ENCODE measurements at regions not wholly inside any gene's neighbourhood (a gene's known extent, or its start where the extent isn't known, plus 50 kb on each side); places are given as distances from the start of the nearest gene placed in this dataset.

- no peak for ATAC-seq
- intact Hi-C loops (cut with DNase I) = no loop called here
- DNase-seq = no peak
- TF ChIP-seq, protein P1, sequence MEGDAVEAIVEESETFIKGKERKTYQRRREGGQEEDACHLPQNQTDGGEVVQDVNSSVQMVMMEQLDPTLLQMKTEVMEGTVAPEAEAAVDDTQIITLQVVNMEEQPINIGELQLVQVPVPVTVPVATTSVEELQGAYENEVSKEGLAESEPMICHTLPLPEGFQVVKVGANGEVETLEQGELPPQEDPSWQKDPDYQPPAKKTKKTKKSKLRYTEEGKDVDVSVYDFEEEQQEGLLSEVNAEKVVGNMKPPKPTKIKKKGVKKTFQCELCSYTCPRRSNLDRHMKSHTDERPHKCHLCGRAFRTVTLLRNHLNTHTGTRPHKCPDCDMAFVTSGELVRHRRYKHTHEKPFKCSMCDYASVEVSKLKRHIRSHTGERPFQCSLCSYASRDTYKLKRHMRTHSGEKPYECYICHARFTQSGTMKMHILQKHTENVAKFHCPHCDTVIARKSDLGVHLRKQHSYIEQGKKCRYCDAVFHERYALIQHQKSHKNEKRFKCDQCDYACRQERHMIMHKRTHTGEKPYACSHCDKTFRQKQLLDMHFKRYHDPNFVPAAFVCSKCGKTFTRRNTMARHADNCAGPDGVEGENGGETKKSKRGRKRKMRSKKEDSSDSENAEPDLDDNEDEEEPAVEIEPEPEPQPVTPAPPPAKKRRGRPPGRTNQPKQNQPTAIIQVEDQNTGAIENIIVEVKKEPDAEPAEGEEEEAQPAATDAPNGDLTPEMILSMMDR (IDR thresholded peaks at IDR 0.05) = no peak
- Histone ChIP-seq H3K27me3 (no peaks in the 10 kb centered on the region), H3K27ac (no peak overlapping the region), H3K4me1 (no peaks in the 10 kb centered on the region), H3K9me3 (no peaks in the 10 kb centered on the region), H3K4me3 (no peak overlapping the region), H3K36me3 (no peaks in the 10 kb centered on the region)
Measured at GRCh38 chr7:92961961-92962360, 125.6 kb upstream of the CDK6 start.

GRCh38 chr7:92956575-92956974 is 120.2 kb upstream of the CDK6 start:
- DNase-seq = no peak
- Histone ChIP-seq H3K36me3 (no peaks in the 10 kb centered on the region), H3K27ac (no peak overlapping the region), H3K27me3 (no peaks in the 10 kb centered on the region), H3K4me3 (no peak overlapping the region), H3K9me3 (no peaks in the 10 kb centered on the region), H3K4me1 (no peaks in the 10 kb centered on the region)
- no peak for ATAC-seq
- TF ChIP-seq, protein P1 (IDR thresholded peaks at IDR 0.05) = no peak
- intact Hi-C loops (cut with DNase I) = no loop called here

DNA sequence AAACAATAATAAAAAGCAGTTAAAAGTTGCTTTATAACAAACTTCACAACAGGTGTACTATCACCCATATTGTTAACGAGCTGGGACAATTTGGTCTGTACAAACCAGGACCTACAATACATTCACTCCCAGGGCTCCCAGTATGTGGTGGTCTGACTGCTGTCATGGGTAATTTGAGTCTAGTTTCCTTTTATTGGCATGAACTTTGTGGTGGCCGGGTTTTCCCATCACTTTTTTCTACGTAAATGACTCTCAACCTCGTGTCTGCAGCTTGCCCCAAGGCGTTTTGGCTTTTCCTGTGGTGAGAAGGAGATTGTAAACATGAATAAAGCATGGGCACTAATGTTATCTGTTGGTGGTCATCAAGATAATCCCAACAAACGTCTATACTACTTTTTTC is 118.7 kb upstream of the CDK6 start:
- TF ChIP-seq, protein P1 (IDR thresholded peaks at IDR 0.05) = no peak
- no peaks in the 10 kb centered on the region for H3K9me3 ChIP-seq
- H3K4me3 ChIP-seq = no peak overlapping the region
- H3K27ac ChIP-seq = no peak overlapping the region
- H3K36me3 ChIP-seq = no peaks in the 10 kb centered on the region
- no peaks in the 10 kb centered on the region for H3K27me3 ChIP-seq
- intact Hi-C loops (cut with DNase I) = no loop called here
- ATAC-seq (no peak), DNase-seq (no peak)
- no peaks in the 10 kb centered on the region for H3K4me1 ChIP-seq

- ATAC-seq = no peak
Measured at GRCh38 chr7:92953657-92954056, 117.3 kb upstream of the CDK6 start.

GRCh38 chr7:92949748-92950147 is 113.4 kb upstream of the CDK6 start:
- Histone ChIP-seq H3K4me1 (no peaks in the 10 kb centered on the region), H3K36me3 (no peaks in the 10 kb centered on the region), H3K27ac (no peak overlapping the region), H3K9me3 (no peaks in the 10 kb centered on the region), H3K27me3 (no peaks in the 10 kb centered on the region), H3K4me3 (no peak overlapping the region)
- ATAC-seq (no peak), DNase-seq (no peak)
- intact Hi-C loops (cut with DNase I) = no loop called here
- TF ChIP-seq, protein P1 (IDR thresholded peaks at IDR 0.05) = no peak

More at GRCh38 chr7:92953657-92954056, 117.3 kb upstream of the CDK6 start:
- Histone ChIP-seq H3K4me3 (no peak overlapping the region), H3K27ac (no peak overlapping the region), H3K36me3 (no peaks in the 10 kb centered on the region), H3K4me1 (no peaks in the 10 kb centered on the region), H3K27me3 (no peaks in the 10 kb centered on the region), H3K9me3 (no peaks in the 10 kb centered on the region)
- intact Hi-C loops (cut with DNase I) = no loop called here
- TF ChIP-seq, protein P1 (IDR thresholded peaks at IDR 0.05) = no peak
- DNase-seq = no peak
